ENCODE measurements at regions not wholly inside any gene's neighbourhood (a gene's known extent, or its start where the extent isn't known, plus 50 kb on each side); places are given as distances from the start of the nearest gene placed in this dataset.

DNA sequence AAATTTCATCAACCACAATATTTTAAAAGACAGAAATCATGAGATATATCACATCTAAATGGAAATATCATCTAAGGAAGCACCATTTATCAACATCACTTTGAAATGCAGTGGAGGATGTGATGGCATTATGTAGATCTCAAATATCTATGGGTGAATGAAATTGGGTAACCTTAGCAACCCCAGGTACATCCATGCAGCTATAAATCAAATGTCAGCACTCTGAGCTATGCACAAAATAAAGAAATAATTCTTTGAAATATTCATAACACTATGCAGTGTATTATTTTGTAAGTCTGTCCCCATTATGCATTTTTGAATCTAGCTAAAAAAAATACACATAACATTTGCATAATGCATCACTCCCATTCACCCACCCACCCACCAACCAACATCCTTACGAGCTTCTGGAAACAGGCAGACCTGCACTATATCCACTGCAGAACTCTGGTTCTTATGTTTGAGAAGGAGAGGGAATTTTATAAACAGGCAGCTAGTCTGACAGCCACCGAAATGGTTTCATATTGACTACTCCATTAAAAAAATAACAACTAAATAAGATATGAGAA lies 186.8 kb downstream of the SHOX2 start:
- Histone ChIP-seq H3K4me3 (ENCODE audit: low read depth, low read length) (no peak overlapping the region), H3K4me1 (peaks cover 3% of the 10 kb centered on the region; the same call in 1 of the 2 replicates), H3K27me3 (no peaks in the 10 kb centered on the region), H3K9me3 (no peaks in the 10 kb centered on the region), H3K36me3 (no peaks in the 10 kb centered on the region)
- no peak for DNase-seq
- TF ChIP-seq, protein P1, sequence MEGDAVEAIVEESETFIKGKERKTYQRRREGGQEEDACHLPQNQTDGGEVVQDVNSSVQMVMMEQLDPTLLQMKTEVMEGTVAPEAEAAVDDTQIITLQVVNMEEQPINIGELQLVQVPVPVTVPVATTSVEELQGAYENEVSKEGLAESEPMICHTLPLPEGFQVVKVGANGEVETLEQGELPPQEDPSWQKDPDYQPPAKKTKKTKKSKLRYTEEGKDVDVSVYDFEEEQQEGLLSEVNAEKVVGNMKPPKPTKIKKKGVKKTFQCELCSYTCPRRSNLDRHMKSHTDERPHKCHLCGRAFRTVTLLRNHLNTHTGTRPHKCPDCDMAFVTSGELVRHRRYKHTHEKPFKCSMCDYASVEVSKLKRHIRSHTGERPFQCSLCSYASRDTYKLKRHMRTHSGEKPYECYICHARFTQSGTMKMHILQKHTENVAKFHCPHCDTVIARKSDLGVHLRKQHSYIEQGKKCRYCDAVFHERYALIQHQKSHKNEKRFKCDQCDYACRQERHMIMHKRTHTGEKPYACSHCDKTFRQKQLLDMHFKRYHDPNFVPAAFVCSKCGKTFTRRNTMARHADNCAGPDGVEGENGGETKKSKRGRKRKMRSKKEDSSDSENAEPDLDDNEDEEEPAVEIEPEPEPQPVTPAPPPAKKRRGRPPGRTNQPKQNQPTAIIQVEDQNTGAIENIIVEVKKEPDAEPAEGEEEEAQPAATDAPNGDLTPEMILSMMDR (IDR thresholded peaks at IDR 0.05; ENCODE audit: low read depth, low read length): no peak

DNA sequence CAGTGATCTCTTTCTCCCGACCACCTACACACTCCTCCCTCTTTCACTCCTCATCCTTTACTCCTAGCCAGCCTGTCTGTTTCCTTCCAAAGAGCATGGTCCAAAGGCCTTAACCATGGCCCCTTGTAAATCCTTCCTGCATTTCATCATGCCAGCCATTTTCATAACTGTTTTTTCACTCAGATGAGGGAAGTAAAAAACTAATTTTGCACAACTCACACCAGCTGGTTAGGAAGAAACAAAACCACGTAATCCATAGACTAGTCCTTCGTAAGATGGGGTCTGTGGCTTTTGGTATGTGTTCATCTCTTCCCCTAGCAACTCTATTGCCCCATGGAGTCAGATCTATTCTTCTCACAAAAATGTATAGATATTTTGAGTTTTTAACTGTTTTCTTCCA lies 187.8 kb downstream of the SHOX2 start:
- Histone ChIP-seq H3K4me1 (peaks cover 3% of the 10 kb centered on the region; the same call in 1 of the 2 replicates), H3K27me3 (no peaks in the 10 kb centered on the region), H3K4me3 (ENCODE audit: low read depth, low read length) (no peak overlapping the region), H3K9me3 (no peaks in the 10 kb centered on the region), H3K36me3 (no peaks in the 10 kb centered on the region)
- no peak for DNase-seq
- TF ChIP-seq, protein P1 (IDR thresholded peaks at IDR 0.05; ENCODE audit: low read depth, low read length): no peak

- Histone ChIP-seq H3K9me3 (no peaks in the 10 kb centered on the region), H3K27me3 (no peaks in the 10 kb centered on the region), H3K4me3 (ENCODE audit: low read depth, low read length) (no peak overlapping the region), H3K36me3 (no peaks in the 10 kb centered on the region), H3K4me1 (peaks cover 3% of the 10 kb centered on the region; the same call in 1 of the 2 replicates)
- DNase-seq: no peak
- TF ChIP-seq, protein P1 (IDR thresholded peaks at IDR 0.05; ENCODE audit: low read depth, low read length): no peak
Observed at GRCh38 chr3:157916672-157917071, 189.5 kb downstream of the SHOX2 start.

DNA sequence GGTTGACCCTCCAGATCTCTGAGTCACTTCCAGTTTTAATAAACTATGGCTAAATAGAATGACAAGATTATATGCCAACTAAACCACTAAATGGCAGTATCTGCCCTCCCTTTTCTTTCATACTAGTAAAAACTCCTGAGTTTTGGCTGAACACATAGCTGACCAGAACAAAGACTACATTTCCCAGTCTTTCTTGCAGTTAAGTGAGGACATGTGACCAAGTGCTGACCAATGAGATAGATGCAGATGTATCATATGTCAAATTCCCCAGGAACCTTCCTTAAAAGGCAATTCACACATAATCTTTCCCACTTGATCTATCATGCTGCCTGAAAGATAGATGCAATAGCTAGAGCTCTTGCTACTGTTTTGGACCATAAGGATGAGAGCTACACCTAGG lies 191.3 kb downstream of the SHOX2 start:
- Histone ChIP-seq H3K4me3 (ENCODE audit: low read depth, low read length) (no peak overlapping the region), H3K9me3 (no peaks in the 10 kb centered on the region), H3K36me3 (no peaks in the 10 kb centered on the region), H3K27me3 (no peaks in the 10 kb centered on the region), H3K4me1 (no peaks in the 10 kb centered on the region)
- no peak for DNase-seq
- TF ChIP-seq, protein P1 (IDR thresholded peaks at IDR 0.05; ENCODE audit: low read depth, low read length): no peak

DNA sequence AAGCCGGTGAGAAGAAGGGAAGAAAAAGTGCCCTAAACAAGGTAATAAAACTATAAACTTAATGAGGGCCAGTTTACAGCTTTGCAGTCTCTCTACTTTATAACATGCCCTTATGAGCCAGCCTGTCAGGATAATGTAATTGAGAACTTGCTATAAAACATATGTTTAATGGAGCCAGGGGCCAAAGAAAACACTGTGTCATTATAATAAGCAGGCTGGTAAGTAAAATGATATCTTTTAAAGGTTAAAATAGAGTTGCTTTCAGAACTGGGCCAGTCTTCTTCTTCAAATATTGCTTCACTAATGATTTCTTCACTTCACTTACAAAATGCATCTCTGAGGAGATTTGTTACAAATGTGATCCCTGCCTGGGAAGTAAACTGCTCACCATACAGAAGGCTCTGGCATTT lies 192.5 kb downstream of the SHOX2 start:
- H3K9me3 ChIP-seq: no peaks in the 10 kb centered on the region
- no peaks in the 10 kb centered on the region for H3K36me3 ChIP-seq
- TF ChIP-seq, protein P1 (IDR thresholded peaks at IDR 0.05; ENCODE audit: low read depth, low read length): no peak
- no peaks in the 10 kb centered on the region for H3K4me1 ChIP-seq
- no peak for DNase-seq
- no peak overlapping the region for H3K4me3 ChIP-seq (ENCODE audit: low read depth, low read length)
- no peaks in the 10 kb centered on the region for H3K27me3 ChIP-seq

- no peak overlapping the region for H3K4me3 ChIP-seq (ENCODE audit: low read depth, low read length)
- H3K36me3 ChIP-seq: no peaks in the 10 kb centered on the region
- TF ChIP-seq, protein P1 (IDR thresholded peaks at IDR 0.05; ENCODE audit: low read depth, low read length): no peak
- H3K4me1 ChIP-seq: no peaks in the 10 kb centered on the region
- H3K9me3 ChIP-seq: no peaks in the 10 kb centered on the region
- no peaks in the 10 kb centered on the region for H3K27me3 ChIP-seq
- no peak for DNase-seq
Observed at GRCh38 chr3:157912514-157913451, 193.4 kb downstream of the SHOX2 start.
